Upper lobe of left lung (tissue), 4 donors: ENCODE measurements at regions not wholly inside any gene's neighbourhood (a gene's known extent, or its start where the extent isn't known, plus 50 kb on each side); places are given as distances from the start of the nearest gene placed in this dataset.

Source experiments
- EP300 ChIP-seq, 4 donors: sonication (generic); formaldehyde crosslinking; IDR thresholded peaks; one replicate each; pipeline ENCODE4 v1.5.1; 2017; ENCODE audit warnings: antibody characterized with exemption in 4 of 4, control low read depth in 2 of 4
- POLR2A ChIP-seq, 4 donors: fragments of 450-650 bp; IDR thresholded peaks; one replicate each; pipeline ENCODE4 v1.5.1; 2016 to 2017; ENCODE audit warnings: antibody characterized with exemption in 4 of 4, mild to moderate bottlenecking in 2 of 4
- TF ChIP-seq, protein P1 (sequence below), 6 experiments: fragments of 450-650 bp in 4 of 6; fragments of 200-600 bp in 2 of 6; sonication (generic) in 2 of 6; IDR thresholded peaks; one replicate each; pipeline ENCODE4 v1.5.1; 2016 to 2019; ENCODE audit warnings: antibody characterized with exemption in 6 of 6

DNA sequence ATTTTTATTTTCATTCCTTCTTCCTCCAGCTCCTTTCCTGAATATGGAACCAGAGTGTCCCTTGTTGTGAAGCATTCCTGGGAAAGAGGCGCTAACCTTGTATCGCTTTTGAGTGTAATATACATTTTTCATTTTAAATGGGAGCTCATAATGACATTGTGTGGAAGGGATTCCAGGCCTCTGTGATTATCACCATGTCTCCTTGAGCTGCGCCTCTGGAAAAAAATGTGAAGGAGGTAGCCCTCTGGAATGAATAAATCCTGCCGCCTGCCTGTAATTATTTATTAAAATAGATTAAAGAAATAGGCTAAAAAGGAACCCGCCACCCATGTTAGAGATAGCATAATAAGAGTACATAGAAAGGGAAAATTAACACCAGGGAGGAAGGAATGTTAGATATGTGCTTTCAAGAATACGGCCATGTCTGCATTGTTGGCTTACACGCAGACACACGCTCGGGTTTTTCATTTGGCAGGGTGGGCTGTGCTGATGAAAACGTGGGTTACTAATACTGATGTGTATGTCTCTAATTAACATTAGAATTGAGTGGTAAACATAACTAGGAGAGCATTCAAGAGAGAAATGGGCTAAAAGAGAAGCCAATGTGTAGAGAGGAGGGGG, 138.5 kb downstream of the LINC00237 start:
- TF ChIP-seq, protein P1, sequence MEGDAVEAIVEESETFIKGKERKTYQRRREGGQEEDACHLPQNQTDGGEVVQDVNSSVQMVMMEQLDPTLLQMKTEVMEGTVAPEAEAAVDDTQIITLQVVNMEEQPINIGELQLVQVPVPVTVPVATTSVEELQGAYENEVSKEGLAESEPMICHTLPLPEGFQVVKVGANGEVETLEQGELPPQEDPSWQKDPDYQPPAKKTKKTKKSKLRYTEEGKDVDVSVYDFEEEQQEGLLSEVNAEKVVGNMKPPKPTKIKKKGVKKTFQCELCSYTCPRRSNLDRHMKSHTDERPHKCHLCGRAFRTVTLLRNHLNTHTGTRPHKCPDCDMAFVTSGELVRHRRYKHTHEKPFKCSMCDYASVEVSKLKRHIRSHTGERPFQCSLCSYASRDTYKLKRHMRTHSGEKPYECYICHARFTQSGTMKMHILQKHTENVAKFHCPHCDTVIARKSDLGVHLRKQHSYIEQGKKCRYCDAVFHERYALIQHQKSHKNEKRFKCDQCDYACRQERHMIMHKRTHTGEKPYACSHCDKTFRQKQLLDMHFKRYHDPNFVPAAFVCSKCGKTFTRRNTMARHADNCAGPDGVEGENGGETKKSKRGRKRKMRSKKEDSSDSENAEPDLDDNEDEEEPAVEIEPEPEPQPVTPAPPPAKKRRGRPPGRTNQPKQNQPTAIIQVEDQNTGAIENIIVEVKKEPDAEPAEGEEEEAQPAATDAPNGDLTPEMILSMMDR (IDR thresholded peaks at IDR 0.05): no peak
- TF ChIP-seq POLR2A (IDR thresholded peaks at IDR 0.05): no peak
- no peak for TF ChIP-seq EP300 (IDR thresholded peaks at IDR 0.05)
